Fibroblast of lung (primary cell): ENCODE measurements at regions not wholly inside any gene's neighbourhood (a gene's known extent, or its start where the extent isn't known, plus 50 kb on each side); places are given as distances from the start of the nearest gene placed in this dataset.

Experiments used
- DNase-seq, 2 donors: peaks; one replicate each; pipeline versions ENCODE4 v3.0.0 to v3.0.0-alpha.2; 2010; ENCODE audit warnings: low read depth in 2 of 2
- H2AFZ ChIP-seq: 2 replicates; pipeline ENCODE4 v1.5.1; 2012; ENCODE audit warnings: low read length, control low read depth, inconsistent platforms
- H3K27ac ChIP-seq: 2 replicates; pipeline ENCODE4 v1.5.1; 2011; ENCODE audit warnings: low read length, control low read depth; ENCODE audit not compliant: insufficient read depth
- H3K27me3 ChIP-seq: 2 replicates; pipeline ENCODE4 v1.5.1; 2011; ENCODE audit warnings: mild to moderate bottlenecking, low read length; ENCODE audit not compliant: control insufficient read depth, insufficient read depth
- H3K36me3 ChIP-seq: 2 replicates; pipeline ENCODE4 v1.5.1; 2011; ENCODE audit warnings: low read length; ENCODE audit not compliant: control insufficient read depth, insufficient read depth
- H3K4me1 ChIP-seq: 2 replicates; pipeline ENCODE4 v1.5.1; 2011; ENCODE audit warnings: low read length; ENCODE audit not compliant: control insufficient read depth, insufficient read depth; ENCODE audit errors: extremely low read depth
- H3K4me2 ChIP-seq: 2 replicates; pipeline ENCODE4 v1.5.1; 2011; ENCODE audit warnings: low read length, control low read depth; ENCODE audit not compliant: insufficient read depth; ENCODE audit errors: extremely low read depth
- H3K4me3 ChIP-seq, 4 experiments: fragments of 200-600 bp in 1 of 4; sonication (generic) in 1 of 4; replicated peaks in 1 of 4; 2 replicates each; pipeline ENCODE4 v1.5.1; 2011 to 2016; ENCODE audit warnings: low read length in 4 of 4, low read depth in 3 of 4, mild to moderate bottlenecking in 3 of 4, control low read depth in 2 of 4, inconsistent platforms in 1 of 4, mixed read lengths in 1 of 4; ENCODE audit not compliant: insufficient read depth in 1 of 4; ENCODE audit errors: control extremely low read depth in 1 of 4
- H3K79me2 ChIP-seq: 2 replicates; pipeline ENCODE4 v1.5.1; 2012; ENCODE audit warnings: mild to moderate bottlenecking, low read length, inconsistent platforms; ENCODE audit not compliant: control insufficient read depth, insufficient read depth
- H3K9ac ChIP-seq: 2 replicates; pipeline ENCODE4 v1.5.1; 2011; ENCODE audit warnings: mild to moderate bottlenecking, low read length, control low read depth; ENCODE audit not compliant: insufficient read depth
- H3K9me3 ChIP-seq: 2 replicates; pipeline ENCODE4 v1.5.1; 2012; ENCODE audit warnings: low read depth, low read length; ENCODE audit not compliant: control insufficient read depth, insufficient read depth
- H4K20me1 ChIP-seq: 2 replicates; pipeline ENCODE4 v1.5.1; 2011; ENCODE audit warnings: low read length; ENCODE audit not compliant: control insufficient read depth, insufficient read depth; ENCODE audit errors: extremely low read depth
- EZH2 ChIP-seq: IDR thresholded peaks from 2 replicates; pipeline ENCODE4 v1.5.1; 2012; ENCODE audit warnings: low read length, control low read depth, mild to moderate bottlenecking; ENCODE audit errors: missing control alignments
- TF ChIP-seq, protein P1 (sequence below), 2 donors: IDR thresholded peaks in 1 of 2; conservative IDR thresholded peaks in 1 of 2; 1 replicate in 1 of 2; 2 replicates in 1 of 2; pipeline ENCODE4 v1.5.1; 2011 to 2012; ENCODE audit warnings: low read length in 2 of 2, control low read depth in 1 of 2, inconsistent platforms in 1 of 2, low read depth in 1 of 2, mild to moderate bottlenecking in 1 of 2

DNA sequence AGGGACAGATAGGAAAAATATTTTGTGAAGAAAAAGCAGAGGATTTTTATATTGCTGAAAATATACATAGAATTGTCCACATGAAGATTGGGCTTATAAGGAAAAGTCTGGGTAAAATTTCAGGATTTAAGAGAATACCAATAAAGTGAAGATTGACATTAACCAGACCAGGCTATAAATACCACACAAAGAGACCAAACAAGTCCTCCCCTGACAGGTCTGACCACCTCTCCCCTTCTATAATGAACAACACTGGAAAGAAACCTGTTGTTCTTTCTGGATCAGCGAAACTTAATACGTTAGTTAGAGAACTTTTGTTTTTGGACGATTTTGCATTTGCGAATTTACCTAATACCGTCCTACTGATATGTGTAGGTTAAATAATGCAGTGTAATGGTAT lies 138.3 kb downstream of the ISL1 start:
- Histone ChIP-seq H3K9ac (no peak overlapping the region), H3K4me3 (no peak overlapping the region), H3K36me3 (no peaks in the 10 kb centered on the region), H3K4me1 (no peaks in the 10 kb centered on the region), H3K79me2 (no peaks in the 10 kb centered on the region), H4K20me1 (no peaks in the 10 kb centered on the region), H3K27ac (no peak overlapping the region), H3K9me3 (no peaks in the 10 kb centered on the region), H2AFZ (no peak overlapping the region), H3K4me2 (no peak overlapping the region), H3K27me3 (no peaks in the 10 kb centered on the region)
- TF ChIP-seq EZH2, result no peak
- TF ChIP-seq, protein P1, sequence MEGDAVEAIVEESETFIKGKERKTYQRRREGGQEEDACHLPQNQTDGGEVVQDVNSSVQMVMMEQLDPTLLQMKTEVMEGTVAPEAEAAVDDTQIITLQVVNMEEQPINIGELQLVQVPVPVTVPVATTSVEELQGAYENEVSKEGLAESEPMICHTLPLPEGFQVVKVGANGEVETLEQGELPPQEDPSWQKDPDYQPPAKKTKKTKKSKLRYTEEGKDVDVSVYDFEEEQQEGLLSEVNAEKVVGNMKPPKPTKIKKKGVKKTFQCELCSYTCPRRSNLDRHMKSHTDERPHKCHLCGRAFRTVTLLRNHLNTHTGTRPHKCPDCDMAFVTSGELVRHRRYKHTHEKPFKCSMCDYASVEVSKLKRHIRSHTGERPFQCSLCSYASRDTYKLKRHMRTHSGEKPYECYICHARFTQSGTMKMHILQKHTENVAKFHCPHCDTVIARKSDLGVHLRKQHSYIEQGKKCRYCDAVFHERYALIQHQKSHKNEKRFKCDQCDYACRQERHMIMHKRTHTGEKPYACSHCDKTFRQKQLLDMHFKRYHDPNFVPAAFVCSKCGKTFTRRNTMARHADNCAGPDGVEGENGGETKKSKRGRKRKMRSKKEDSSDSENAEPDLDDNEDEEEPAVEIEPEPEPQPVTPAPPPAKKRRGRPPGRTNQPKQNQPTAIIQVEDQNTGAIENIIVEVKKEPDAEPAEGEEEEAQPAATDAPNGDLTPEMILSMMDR (conservative IDR thresholded peaks at IDR 0.05 in 1 of 2, IDR thresholded peaks at IDR 0.05 in 1 of 2; ENCODE audit: low read depth in 1 of 2, low read length in 2 of 2), result no peak
- no peak for DNase-seq

DNA sequence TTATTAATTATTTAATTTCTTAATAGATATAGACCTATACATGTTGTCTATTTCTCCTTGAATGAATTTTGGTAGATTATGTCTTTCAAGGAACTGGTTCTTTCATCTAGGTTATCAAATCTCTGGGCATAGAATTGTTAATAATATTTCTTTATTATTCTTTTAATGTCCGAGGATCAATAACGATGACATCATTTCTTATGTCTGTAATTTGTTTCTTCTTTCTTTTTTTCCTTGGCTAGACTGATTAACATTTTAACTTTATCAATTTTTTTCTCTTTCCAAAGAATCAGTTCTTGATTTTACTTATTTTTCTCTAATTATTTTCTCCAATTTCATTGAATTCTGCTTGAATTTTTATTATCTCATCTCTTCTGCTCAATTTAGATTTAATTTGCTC lies 156.0 kb downstream of the ISL1 start:
- Histone ChIP-seq H2AFZ (no peak overlapping the region), H3K4me1 (no peaks in the 10 kb centered on the region), H3K36me3 (no peaks in the 10 kb centered on the region), H3K4me3 (no peak overlapping the region), H3K27me3 (no peaks in the 10 kb centered on the region), H3K27ac (no peak overlapping the region), H3K4me2 (no peak overlapping the region), H4K20me1 (no peaks in the 10 kb centered on the region), H3K9me3 (no peaks in the 10 kb centered on the region), H3K9ac (no peak overlapping the region), H3K79me2 (no peaks in the 10 kb centered on the region)
- no peak for DNase-seq
- no peak for TF ChIP-seq EZH2
- TF ChIP-seq, protein P1 (conservative IDR thresholded peaks at IDR 0.05 in 1 of 2, IDR thresholded peaks at IDR 0.05 in 1 of 2; ENCODE audit: low read depth in 1 of 2, low read length in 2 of 2), result no peak

DNA sequence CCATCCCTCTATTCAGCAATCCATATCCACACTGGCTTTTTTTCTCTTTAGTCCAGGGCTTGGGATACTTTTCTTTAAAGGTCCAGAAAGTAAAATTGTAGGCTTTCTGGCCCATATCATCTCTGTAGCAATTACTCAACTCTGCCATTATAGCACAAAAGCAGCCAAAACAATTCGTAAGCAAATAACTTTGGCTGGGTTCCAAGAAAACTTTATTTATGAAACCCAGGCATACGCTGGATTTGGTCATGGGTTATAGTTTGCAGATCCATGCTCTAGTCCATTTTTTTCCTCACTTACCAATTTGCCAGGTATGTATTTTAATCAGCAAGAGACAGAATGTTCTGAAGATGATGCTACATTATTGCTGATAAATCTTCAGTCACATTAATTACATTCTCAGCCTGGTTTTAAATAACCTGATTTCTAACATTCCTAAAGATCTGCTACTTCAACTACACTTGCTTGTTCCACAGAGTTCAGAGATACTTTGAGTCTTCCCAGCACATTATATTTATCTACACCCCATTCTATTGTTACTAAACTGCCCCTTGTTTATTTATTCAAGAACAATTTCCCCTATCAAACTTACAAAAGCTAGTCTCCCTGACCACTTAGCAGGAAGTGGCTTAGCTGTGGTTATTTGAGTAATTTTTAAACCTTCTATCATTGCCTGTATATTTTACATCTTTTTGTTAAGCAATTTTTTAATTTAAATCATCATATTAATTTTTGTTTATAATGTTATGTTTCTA lies 161.0 kb downstream of the ISL1 start:
- H3K4me1 ChIP-seq, result no peaks in the 10 kb centered on the region
- H2AFZ ChIP-seq, result no peak overlapping the region
- no peaks in the 10 kb centered on the region for H3K27me3 ChIP-seq
- H3K9me3 ChIP-seq, result no peaks in the 10 kb centered on the region
- H3K27ac ChIP-seq, result no peak overlapping the region
- H3K9ac ChIP-seq, result no peak overlapping the region
- no peak overlapping the region for H3K4me2 ChIP-seq
- no peaks in the 10 kb centered on the region for H4K20me1 ChIP-seq
- H3K4me3 ChIP-seq, result no peak overlapping the region
- DNase-seq, result peak; percentile 3 to 5
- H3K36me3 ChIP-seq, result no peaks in the 10 kb centered on the region
- no peaks in the 10 kb centered on the region for H3K79me2 ChIP-seq
- no peak for TF ChIP-seq EZH2
- TF ChIP-seq, protein P1 (conservative IDR thresholded peaks at IDR 0.05 in 1 of 2, IDR thresholded peaks at IDR 0.05 in 1 of 2; ENCODE audit: low read depth in 1 of 2, low read length in 2 of 2), result no peak
